ENCODE measurements at regions not wholly inside any gene's neighbourhood (a gene's known extent, or its start where the extent isn't known, plus 50 kb on each side); places are given as distances from the start of the nearest gene placed in this dataset.

DNA sequence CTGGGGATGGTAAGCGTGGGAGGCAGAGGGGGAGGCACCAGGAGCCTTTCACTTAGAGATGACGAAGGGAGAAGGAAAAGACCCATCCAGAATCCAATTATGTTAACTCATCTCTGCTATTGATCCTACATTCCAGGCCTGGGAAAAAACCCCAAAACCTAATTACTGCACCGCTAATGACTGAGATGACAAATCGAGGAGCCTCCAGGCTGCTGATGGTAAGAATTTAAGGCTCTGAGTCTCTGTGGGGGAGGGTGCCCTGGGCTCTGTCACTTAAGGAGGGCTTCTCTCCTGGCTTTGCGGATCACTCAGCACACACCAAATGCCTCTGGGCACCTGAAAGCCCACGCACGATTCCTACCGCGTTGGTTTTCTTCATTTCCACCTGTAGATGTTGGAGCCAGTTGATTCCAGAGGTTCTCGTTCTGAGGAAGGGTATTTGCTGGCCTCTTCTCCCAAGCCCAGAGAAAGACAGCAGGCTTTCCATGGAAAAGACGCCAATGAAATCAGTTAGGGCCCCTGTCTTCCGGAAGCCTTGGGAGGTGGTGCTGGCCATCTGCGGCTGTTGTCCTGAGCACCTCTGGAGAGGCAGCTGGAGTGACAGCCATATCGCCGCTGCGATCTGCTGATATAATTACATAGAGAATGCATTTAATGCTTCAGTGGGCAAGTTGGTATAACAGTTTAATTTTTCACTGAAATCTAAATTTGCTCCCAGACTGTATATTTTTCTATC lies 751.2 kb downstream of the BRD1 start:
- no peak for DNase-seq (ENCODE audit: low read depth)

DNA sequence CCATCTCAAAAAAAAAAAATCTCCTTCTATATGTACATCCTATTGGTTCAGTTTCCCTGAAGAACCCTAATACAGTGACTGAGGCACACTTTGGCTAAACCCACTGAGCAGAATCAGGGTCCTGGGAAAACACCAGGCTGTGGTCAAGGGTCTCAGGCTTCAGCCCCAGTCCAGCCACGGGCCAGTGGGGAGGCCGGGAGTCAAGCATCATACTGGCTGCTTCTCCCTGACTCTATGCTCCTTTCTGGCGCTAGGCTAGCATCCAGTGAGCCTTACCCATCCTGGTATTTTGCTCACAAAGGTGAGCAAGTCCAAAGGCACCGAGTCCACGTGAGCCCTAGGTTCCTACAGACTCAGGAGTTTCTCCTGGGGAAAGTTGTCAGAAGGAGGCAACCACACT lies 752.5 kb downstream of the BRD1 start:
- DNase-seq (ENCODE audit: low read depth) = no peak

DNA sequence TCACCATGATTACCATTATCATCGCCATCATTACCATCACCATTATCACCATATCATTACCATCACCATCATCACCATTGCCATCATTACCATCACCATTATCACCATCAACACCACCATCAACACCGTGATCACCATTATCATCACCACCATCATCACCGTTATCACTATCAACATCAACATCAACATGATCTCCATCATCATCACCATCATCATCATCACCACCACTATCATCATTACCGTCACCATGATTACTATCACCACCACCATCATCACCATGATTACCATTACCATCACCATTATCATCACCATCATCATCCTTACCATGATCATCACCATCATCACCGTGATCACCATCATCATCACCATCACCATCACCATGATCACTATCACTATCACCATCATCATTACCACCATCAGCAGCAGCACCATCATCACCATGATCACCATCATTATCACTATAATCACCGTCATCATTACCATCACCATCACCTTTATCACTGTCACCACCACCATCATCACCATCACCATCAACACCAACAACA lies 753.7 kb downstream of the BRD1 start:
- DNase-seq (ENCODE audit: low read depth) = no peak

DNA sequence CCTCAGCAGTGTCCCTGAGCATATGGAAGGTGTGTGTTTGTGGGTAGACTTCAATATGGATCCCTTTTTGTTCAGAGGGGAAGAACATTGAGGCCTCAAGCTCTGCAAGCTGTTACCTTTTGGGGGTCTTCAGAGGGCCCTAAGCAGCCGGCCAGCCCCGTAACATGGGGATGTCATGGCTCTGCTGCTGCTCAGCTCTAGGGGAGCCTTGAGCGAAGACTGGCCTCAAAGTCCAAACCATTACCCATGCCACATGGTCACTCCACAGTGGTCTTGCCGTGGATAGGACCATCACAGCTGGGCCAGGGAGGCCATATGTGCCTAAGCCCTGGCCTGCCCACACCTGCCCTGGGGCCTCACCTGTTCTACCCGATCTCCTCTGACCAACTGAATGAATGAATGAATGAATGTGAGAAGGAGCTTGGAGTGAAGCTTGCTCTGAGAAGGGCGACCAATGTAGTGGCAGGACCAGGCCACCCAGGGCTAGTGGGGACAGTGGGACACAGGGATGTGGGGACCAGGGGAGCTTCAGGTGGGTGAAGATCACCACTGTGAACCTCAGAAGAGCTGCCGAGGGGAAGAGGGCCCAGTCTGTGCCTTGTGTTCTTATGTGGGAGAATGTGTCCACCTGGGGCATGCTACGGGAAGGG lies 754.6 kb downstream of the BRD1 start:
- no peak for DNase-seq (ENCODE audit: low read depth)

DNA sequence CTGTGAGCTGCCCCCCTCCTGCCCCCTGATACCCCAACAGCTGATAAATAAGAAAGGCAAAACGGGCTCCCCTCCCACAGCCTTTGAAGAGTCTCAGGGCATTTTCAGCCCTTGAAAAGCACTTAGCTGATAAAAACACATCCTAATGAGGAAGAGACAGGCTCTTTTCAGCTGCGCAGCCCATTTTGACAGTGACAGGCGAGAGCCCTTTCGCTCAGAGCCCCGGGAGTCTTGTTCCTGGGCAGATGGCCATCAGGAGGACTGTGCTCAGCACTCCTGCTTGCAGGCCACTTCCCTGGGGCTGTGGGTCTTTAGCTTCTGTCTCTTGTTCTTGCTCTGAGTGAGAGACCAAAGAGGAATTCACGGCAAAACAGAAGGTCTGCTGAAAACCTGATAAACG lies 757.2 kb downstream of the BRD1 start:
- DNase-seq (ENCODE audit: low read depth) = no peak

DNA sequence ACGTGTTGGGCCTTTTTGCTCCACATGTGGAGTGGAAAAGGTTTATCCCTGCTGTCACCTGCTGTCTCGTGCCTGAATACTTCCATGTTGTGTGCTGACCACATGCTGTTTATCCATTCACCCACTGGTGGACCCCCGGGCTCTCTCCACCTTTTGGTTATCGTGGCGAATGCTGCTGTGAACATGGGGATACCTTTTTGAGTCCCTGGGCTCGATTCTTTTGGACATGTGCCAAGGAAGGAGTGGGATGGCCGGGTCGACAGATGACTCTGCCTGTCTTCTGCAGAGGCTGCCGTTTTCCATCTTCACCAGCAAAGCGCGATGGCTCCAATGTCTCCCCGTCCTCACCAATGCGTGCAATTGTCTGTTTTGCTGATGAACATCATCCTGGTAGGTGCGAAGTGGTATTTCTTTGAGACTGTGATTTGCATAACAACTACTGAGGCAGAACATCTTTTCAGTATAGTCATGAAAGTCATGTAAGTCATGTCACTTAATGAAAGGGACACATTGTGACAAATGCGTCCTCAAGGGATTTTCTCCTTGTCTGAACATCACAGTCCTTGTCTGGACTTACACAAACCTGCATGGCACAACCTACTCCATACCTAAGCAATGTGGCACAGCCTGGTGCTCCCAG lies 758.7 kb downstream of the BRD1 start:
- no peak for DNase-seq (ENCODE audit: low read depth)

DNA sequence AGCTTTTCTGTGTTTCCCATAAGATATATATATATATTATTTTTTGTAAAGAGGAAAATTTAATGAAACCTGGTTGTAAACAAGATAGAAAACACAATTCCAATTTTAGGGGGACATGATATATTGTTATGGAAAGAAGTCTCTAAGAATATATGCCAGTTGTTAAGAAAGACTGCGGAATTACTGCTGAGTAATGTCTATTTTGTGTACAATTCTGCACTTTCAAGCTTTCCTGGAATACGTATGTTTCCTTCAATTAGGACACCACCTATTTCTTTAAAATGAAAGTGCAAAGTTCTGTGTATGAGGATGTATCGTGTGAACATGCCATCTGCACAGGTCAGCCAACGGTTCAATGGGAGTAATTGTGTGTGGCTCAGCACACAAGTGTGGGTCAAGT lies 760.2 kb downstream of the BRD1 start:
- DNase-seq (ENCODE audit: low read depth) = no peak

DNA sequence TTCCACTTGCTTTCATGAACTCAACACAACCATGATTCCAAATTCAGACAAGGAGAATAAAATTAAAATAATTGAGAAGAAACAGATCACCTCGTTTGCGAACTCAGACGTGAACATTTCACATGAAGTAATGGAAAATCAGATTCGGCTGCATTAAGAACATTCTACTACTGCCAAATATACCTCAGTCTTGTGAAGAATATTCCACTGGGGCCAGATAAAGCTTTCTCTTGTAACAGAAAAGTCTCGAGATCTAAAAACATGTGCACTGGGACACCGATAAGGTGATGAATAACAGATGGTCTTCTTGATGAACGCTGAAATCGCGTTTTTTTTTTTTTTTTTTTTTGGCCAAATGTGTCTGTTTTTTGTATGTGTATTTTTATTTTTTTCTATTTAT lies 761.1 kb downstream of the BRD1 start:
- no peak for DNase-seq (ENCODE audit: low read depth)

DNA sequence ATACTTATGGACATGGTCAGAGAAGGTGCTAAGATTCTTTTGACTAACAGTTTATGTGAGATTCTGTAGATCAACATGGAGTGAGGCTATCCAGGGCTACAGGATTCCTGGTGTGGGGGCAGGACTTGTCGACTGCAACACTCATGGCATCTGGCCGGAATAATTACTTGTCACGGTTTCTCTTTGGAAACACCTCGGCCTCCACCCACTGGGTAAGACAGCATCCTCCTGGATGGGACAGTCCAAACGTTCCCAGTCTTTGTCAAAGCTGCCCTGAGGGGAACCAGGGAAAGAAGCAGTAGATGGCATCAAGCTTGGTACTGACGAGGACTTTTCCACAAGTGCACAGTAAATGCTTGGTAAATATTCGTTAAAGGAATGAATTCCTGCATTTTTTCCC lies 762.8 kb downstream of the BRD1 start:
- DNase-seq (ENCODE audit: low read depth) = no peak

DNA sequence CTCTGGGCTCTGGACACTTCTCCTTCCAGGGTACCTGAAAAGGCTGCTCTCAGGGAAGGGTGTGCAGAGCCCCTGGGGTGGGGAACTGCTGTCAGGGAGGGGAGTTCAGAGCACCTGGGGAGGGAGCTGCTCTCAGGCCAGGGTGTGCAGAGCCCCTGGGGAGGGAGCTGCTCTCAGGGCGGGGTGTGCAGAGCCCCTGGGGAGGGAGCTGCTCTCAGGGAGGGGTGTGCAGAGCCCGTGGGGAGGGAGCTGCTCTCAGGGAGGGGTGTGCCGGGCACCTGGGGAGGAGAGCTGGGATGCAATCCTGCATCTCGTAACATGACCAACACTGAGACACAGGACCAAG lies 764.2 kb downstream of the BRD1 start:
- DNase-seq (ENCODE audit: low read depth) = no peak

DNA sequence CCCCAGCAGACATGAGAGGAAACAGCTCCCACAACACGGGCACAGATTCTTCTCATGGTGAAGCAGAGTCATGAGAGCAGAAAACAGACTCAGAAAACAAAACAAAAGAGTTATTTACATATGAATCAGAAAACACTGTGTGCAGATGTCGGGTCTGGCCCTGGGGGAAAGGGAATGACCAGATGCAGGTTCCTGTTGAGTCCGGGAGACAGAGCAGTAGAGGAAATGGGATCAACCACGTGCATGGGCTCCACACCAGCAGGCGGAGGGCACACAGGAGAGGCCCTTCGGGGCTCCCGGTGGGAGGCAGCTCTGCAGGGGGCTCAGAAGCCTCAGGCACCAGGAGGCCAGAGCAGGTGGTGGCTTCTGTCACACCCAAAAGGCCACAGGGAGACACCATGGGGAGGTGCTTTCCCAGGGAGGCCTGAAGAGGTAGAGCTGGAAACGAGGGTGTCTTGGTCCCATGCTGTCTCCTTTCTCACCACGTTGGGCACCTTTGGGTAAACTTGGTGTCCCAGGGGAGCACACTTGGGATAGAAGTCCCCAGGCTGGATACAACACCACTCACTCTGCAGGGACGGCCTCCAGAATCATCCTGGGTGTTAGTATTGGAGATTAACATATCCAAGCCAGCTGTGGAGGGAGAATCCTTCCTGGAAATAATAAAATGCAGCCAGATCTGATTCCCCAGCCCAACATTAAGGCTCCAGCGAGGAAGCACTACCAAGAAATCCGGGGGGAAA lies 764.7 kb downstream of the BRD1 start:
- DNase-seq (ENCODE audit: low read depth) = no peak

DNA sequence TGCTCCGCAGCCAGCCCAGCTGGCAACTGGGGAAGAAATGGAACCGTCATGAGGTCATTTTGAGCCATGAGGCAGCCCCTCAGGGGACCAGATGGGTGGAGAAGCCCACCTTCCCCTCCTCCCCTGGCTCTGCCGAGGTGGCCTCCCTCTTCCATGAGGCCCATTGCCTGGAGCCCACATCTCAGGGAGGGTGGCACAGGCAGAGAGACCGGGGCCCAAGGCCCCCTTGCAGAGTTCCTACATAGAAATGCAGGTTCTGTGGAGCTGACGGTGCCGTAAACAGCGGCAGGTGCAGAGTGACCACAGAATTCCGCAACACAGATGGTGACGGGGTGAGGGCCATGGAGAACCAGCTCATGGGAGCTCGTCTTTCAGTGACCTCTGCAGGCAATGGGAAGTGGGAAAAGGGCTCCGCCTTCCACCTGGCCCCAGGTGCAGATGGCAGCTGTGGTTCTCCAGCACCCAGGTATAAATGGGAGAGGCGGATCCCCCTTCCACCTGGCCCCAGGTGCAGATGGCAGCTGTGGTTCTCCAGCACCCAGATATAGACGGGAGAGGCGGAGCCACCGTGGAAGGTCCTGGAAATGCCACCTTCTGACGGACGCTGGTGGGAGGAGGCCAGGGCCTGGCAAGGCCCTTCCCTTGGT lies 765.4 kb downstream of the BRD1 start:
- DNase-seq (ENCODE audit: low read depth) = no peak

DNA sequence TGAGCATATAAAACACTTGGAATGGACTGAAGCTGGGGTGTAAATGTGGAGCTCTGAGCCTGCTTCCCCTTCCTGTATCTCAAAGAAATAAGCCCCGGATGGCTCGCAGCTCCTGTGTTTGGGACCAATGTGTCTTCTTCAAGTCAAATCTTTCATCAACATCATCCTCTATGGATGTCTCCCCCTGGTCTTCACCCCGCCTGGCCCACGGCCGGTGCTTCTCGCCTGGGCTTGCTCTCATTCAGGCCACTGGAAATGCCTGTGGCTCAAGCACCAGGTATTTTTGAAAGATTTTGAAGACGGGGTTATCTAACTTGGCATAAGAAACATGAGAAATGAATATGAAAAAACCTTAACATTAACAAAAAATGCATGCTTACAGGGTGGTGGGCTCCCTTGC lies 769.8 kb downstream of the BRD1 start:
- no peak for DNase-seq (ENCODE audit: low read depth)

DNA sequence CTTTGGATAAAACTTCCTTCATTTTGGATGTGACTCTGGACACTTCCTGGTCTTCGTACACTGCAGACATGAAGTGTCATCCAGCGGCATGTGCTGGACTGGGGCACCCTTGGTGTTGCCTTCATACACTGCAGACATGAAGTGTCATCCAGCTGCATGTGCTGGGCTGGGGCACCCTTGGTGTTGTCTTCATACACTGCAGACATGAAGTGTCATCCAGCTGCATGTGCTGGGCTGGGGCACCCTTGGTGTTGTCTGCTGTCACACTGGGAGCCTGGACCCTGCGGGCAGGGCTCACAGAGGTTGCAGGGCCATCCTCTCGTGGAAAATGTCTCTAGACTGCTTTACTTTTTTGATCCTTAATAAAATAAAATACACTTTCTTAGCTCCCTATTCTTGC lies 771.4 kb downstream of the BRD1 start:
- no peak for DNase-seq (ENCODE audit: low read depth)

DNA sequence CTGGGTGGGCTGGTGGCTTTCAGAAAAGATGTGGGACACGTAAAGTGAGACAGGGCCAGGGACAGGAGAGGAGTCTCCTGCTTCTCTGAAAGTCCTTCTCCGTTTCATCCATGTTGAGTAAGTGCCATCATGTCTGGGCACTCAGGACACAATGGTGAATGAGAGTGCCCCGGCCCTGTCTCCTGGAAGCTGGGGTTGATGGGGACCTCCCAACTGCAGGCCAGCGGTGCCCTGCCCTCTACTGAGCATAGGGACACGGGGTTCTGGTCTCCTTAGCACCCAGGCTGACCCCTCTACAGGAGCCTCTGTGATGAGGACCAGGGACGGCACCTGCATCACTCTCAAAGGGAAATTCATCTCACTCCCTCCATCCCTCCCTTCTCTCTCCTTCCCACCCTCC lies 772.3 kb downstream of the BRD1 start:
- DNase-seq (ENCODE audit: low read depth) = no peak

DNA sequence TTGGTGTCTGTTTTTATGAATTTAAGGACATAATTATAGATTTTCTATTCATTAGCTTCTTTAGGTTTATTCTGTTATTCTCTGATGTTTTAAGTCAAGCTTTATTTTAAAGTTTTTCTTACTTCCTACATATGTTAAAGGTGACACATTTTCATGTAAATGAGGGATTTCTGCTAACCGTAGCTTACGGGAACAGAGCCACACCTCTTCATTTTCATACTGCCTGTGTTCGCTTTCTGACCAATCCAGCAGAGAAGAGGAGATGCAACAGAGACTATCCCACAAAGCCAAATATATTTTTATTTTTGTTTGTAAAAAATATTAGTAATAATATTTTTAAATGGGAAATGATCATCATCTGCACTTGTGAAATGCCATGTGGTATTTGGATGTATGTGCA lies 774.1 kb downstream of the BRD1 start:
- DNase-seq (ENCODE audit: low read depth) = no peak

DNA sequence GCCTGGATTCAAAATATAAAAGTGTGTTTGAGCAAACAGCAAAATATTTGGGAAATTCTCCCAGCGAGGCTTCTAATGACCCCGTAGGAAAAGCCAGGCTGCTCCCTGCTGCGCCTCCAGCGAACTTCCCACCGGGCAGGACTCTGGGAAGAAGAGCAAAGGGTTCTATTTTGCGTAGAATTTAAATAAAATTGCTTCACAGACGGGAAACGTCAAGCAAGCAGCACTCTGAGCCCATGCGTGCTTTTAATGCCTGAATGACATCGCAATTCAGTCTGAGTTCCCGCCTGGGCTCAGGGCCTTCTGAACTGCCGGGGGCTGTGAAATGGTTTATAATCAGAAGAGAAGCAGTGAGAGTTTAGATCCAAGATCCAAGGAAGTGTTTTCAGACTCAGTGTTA lies 775.1 kb downstream of the BRD1 start:
- DNase-seq (ENCODE audit: low read depth) = no peak

DNA sequence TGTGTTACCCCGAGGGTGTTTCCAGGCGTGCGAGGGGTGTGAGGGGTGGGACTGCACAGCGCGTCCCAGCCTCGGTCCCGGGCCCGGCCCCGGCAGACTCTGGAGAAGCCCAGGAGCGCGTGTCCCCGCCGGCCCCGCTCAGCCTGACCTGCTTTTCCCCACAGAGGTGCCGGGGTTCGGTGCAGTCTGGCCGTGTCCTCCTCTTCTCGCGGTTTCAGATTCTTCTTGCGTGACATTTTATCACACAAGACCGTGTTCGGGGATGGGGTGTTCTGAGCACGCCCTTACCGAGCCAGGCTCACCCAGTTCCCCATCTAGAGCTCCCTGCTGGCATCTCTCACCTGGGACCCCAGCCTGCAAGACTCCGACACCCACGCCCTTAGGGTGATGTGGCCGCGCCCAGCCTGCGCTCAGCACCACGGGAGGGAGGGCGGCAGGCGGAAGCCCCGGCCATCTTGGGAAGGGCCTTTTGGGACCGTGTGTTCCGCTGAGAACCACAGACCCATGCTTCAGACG lies 775.6 kb downstream of the BRD1 start:
- no peak for DNase-seq (ENCODE audit: low read depth)

DNA sequence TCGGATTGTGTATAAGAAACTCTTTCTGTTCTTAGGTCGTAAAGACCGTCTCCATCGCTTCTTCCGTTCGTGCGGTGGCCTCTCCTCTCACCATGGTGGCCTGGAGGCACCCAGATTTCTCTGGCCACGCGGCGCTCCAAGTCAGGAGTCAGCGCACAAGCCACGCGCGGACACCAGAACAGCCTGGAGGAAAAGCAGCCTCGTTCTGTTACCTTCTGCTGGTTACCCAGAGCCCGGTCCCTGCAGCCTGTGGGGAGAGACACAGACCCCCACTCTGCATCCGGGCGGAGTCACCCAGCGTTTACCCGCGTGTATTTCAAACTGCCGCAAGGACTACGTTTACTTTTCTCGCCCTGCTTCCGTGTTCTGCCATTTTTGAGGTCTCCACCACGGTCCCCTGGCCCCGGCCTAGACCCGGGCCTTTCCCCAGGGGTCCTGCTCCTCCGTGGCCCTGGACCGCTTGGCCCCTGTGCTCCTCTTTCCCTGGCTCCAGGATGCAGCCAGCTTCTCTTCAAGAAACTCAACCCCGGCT lies 776.1 kb downstream of the BRD1 start:
- no peak for DNase-seq (ENCODE audit: low read depth)

DNA sequence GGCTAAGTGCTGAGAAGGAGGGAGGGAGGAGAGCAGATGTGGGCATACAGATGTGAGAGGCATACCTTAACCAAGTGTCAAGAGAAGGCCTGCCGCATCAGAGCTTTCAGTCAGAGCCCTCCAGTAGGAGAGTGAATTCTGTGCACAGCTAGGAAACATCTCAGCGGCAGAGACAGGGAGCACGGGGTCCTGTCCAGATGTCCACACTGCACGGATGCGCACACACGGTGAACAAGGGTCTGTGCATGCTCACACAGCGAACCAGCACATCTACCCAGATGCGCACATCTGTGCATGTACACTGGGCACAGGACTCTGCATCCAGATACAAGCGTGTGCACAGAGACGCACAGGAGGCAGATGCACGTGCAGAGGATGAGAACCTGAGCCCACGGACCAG lies 778.0 kb downstream of the BRD1 start:
- no peak for DNase-seq (ENCODE audit: low read depth)

DNA sequence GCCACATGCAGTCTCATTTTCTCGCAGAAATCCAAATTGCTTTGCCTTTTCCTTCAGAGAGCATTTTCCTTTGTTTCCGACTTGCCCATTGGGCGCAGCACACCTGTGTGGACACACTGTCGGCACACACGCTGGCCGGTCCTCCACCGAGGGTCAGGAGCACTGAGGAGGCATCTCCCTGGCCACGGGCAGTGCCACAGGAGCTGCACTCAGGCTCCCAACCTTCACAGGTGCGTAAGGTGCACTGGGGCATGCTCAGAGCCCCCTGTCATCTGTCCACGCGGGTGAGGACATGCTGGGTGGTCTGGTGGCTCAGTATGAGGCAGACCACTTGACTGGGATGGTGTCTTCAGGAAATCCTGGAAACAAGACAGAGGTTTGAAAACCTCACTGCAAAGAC lies 779.1 kb downstream of the BRD1 start:
- DNase-seq (ENCODE audit: low read depth) = no peak

DNA sequence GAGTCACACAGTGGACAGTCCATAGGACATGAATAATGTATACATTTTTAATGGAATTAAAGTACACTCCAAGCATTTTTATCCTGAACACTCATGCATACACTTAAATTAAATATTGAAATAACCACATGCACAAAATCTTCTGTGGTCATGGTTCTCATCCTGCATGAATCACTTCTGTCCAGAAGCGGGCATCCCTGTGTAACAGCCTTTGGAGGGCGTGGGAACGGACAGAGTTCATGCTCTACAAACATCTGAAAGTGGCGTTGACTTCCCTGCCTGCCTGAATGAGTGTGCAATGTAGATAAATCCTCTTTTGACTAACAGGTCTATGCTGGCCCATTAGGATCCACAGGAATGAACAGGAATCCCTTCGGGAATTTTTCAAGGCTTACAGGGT lies 780.2 kb downstream of the BRD1 start:
- no peak for DNase-seq (ENCODE audit: low read depth)

Data from HS-5 (cell line).